LNCaP clone FGC (cell line): ENCODE measurements at regions not wholly inside any gene's neighbourhood (a gene's known extent, or its start where the extent isn't known, plus 50 kb on each side); places are given as distances from the start of the nearest gene placed in this dataset.

Experiments used
- DNase-seq: peaks from one replicate; pipeline ENCODE4 v3.0.0-alpha.2; 2011; ENCODE audit warnings: low read depth
- H3K4me3 ChIP-seq: 2 replicates; pipeline ENCODE4 v1.5.1; 2011; ENCODE audit warnings: mild to moderate bottlenecking, low read depth, low read length, control low read depth
- TF ChIP-seq, protein P1 (sequence below): IDR thresholded peaks from 2 replicates; pipeline ENCODE4 v1.5.1; 2012; ENCODE audit warnings: mild to moderate bottlenecking; ENCODE audit not compliant: control insufficient read depth, insufficient read depth; ENCODE audit errors: extremely low read depth

GRCh38 chr4:12170308-12170707 lies 741.6 kb upstream of the HS3ST1 start:
- TF ChIP-seq, protein P1, sequence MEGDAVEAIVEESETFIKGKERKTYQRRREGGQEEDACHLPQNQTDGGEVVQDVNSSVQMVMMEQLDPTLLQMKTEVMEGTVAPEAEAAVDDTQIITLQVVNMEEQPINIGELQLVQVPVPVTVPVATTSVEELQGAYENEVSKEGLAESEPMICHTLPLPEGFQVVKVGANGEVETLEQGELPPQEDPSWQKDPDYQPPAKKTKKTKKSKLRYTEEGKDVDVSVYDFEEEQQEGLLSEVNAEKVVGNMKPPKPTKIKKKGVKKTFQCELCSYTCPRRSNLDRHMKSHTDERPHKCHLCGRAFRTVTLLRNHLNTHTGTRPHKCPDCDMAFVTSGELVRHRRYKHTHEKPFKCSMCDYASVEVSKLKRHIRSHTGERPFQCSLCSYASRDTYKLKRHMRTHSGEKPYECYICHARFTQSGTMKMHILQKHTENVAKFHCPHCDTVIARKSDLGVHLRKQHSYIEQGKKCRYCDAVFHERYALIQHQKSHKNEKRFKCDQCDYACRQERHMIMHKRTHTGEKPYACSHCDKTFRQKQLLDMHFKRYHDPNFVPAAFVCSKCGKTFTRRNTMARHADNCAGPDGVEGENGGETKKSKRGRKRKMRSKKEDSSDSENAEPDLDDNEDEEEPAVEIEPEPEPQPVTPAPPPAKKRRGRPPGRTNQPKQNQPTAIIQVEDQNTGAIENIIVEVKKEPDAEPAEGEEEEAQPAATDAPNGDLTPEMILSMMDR: no peak
- no peak for DNase-seq
- no peak overlapping the region for H3K4me3 ChIP-seq

DNA sequence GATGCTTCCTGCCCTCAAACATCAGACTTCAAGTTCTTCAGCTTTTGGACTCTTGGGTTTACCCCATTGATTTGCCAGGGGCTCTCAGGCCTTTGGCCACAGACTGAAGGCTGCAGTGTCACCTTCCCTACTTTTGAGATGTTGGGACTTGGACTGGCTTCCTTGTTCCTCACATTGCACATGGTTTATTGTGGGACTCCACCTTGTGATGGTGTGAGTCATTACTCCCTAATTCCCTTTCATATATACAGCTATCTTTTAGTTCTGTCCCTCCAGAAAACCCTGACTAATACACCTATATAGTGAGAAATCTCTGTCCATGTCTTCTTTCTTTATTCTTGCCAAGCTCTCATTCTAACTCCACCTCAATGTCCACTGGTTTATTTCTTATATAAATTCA lies 736.9 kb upstream of the HS3ST1 start:
- DNase-seq: no peak
- TF ChIP-seq, protein P1: no peak
- no peak overlapping the region for H3K4me3 ChIP-seq

DNA sequence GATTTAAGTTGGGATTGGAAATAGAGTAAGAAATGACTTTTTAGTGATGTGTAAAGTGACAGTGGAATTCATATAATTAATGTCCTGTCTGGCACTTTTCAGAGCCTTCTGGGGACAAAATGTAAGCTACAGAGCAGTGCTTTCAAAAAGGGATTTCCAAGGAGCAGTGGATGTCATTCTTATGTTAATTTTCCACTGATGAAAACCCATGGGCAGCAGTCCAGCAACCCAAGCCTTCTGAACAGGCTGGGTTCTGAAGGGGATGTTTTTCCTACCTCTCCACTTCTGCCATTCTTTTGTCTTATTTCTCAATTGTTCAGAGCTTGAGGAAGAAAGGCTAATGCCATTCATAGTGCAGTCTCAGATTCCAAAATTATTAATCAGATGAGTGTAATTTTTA lies 717.6 kb upstream of the HS3ST1 start:
- TF ChIP-seq, protein P1: no peak
- no peak for DNase-seq
- no peak overlapping the region for H3K4me3 ChIP-seq

- no peak overlapping the region for H3K4me3 ChIP-seq
- TF ChIP-seq, protein P1: no peak
- DNase-seq: no peak
Observed at GRCh38 chr4:12145768-12146167, 717.1 kb upstream of the HS3ST1 start.

DNA sequence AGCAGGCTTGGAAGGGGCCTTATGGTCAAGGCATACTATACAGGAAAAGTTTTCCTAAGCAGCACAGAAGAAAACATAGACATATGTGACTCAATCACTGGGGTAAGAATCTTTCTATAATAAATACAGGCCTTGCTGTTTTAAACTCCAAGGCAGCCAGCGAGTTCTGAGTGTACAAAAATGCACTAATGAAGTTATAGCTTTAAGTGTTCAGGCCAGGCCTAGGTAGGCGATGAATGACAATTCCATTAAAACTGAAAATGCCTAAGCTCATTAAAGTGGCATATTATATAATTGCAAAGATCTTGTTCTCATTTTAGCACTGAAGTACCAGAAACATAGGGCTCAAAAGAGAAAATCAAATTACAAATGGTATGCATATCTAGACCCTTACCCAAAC lies 716.4 kb upstream of the HS3ST1 start:
- no peak for DNase-seq
- TF ChIP-seq, protein P1: no peak
- no peak overlapping the region for H3K4me3 ChIP-seq

DNA sequence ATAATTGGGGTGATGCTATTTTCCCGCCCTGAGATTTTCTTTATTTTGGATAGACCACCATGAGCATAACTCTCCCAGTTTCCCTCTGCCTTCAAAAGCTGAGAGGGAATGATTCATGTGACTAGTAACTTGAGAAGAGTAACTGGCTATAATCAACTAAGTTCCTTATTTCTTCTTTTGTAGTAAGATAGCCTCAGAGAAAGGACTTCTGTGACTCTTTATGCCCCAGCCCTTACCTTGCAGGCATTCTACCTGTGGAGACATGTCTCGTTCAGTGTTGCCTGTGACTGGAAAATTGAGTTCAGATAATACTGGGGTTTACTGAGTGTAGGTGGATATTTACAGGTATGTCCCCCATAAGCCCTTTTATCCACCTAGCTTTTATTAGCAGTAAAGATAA lies 715.4 kb upstream of the HS3ST1 start:
- H3K4me3 ChIP-seq: no peak overlapping the region
- no peak for DNase-seq
- TF ChIP-seq, protein P1: no peak

DNA sequence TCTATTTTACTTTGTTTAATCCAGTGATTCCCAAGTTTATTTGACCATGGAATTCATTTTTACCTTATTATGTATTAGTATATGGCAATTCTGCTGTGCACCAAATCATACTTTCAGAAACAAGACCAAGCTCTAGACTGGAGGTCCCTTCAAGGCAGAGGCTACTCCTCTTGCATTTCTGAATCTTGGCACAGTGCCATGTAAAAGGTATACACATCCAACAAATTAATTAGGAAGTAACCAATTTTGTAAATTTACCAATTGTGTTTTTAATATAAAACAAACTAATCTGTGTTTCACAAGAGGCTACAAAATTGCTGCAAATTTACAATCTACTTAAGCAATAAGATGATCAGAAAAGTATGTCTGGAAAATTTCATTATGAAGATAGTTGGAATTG lies 712.2 kb upstream of the HS3ST1 start:
- TF ChIP-seq, protein P1: no peak
- DNase-seq: no peak
- no peak overlapping the region for H3K4me3 ChIP-seq
